T follicular helper cell (primary cell): ENCODE measurements at regions not wholly inside any gene's neighbourhood (a gene's known extent, or its start where the extent isn't known, plus 50 kb on each side); places are given as distances from the start of the nearest gene placed in this dataset.
"Not testable (repeated sequence)": the region's sequence is repeated elsewhere in the genome, so short reads cannot be mapped to it uniquely, and the experiment has no call there.

ENCODE experiments used
- DNase-seq: peaks from one replicate; pipeline ENCODE4 v3.0.0-alpha.2; 2020; ENCODE audit warnings: low read depth

GRCh38 chr4:15337168-15337657 is 90.6 kb upstream of the C1QTNF7 start:
- not testable (repeated sequence) for DNase-seq

- DNase-seq: no peak
These were observed 88.1 kb upstream of the C1QTNF7 start for GRCh38 chr4:15339737-15340136.

- no peak for DNase-seq
These were observed 87.5 kb upstream of the C1QTNF7 start for GRCh38 chr4:15340332-15340731.

GRCh38 chr4:15340902-15341732 is 86.7 kb upstream of the C1QTNF7 start:
- no peak for DNase-seq

DNA sequence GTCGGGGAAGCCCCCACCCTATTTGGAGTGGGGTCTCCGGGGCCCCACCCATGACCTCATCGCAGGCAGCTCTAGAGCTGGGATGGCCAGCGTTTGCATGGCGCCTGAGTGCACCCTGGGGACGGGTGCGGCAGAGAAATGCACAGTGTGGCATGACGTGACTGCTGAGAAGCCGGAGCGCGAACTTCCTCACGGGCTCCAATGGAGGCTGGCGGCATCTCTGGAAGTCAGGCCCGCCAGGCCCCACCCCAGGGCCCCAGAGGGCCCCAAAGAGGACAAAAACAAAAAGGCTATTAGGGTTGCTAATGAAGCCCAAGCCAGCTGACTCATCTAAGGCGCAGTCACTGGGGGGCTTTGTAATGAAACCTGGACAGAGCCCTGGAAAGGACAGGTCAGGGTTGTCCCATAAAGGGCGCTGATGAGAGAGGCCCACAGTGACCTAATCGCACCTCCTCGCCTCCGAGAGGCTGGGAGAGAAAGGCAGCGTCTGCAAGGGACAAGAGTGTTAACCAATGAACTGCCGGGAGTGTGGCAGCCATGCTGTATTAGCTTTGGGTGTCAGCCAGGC is 86.0 kb upstream of the C1QTNF7 start:
- DNase-seq: no peak

- DNase-seq: no peak
These were observed 84.8 kb upstream of the C1QTNF7 start for GRCh38 chr4:15343000-15343399.

GRCh38 chr4:15343581-15343980 is 84.3 kb upstream of the C1QTNF7 start:
- DNase-seq: no peak

GRCh38 chr4:15344041-15344440 is 83.8 kb upstream of the C1QTNF7 start:
- DNase-seq: no peak

DNA sequence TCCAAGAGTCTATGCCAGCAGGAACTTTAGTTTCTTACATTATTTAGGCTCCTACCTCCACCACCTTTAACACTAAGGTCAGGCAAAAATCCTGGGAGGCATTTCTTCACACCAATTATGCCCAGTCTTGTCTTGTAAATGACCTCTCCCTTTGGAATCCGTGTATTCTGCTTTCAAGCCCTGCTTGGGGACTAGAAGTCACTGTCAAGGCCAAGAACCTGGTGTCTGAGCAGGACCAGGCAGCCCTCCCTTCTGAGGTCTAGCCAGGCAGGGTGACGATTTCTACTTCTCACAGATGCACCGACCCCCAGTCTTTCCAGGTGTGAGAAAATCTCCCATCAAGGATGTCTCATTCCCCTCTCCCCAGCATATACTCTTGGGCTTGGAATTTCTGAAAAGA is 82.7 kb upstream of the C1QTNF7 start:
- no peak for DNase-seq

GRCh38 chr4:15348236-15348635 is 79.6 kb upstream of the C1QTNF7 start:
- DNase-seq: no peak

DNA sequence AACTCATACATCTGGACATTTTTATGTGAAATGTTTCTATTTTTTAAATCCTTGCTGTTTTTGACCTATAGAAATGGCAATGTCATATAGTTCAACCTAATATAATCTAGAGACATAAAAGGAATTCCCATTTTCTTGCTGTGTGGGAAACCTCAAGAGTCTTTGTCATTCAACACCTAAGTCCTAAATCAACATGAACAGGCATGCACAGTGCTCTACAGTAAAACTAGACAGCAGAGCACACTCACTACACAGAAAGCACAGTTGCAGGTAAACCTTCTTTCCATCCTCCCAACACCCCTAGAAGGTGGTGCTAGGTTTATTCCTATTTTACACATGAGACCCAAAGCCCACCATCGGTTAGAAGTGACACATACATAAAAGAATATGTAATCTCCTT is 79.1 kb upstream of the C1QTNF7 start:
- no peak for DNase-seq

DNA sequence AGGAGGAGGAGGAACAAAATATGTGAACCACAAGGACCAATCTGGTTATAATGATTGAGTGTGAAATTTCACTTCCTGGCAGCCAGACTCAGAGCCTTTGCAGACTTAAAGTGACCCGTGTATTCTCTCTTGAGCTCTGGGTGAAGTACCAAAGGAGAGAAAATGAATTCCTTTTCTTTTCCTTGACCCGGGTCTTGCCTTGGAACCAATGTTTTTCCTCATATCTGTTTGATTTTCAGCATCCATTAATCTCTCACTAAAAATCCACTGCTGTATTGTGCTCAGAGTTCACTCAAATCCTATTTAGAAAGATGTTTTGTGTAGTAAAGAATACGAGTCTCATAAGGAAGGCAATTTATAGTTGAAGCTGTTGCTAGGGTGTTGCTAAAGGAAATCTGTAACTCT is 78.3 kb upstream of the C1QTNF7 start:
- DNase-seq: no peak

DNA sequence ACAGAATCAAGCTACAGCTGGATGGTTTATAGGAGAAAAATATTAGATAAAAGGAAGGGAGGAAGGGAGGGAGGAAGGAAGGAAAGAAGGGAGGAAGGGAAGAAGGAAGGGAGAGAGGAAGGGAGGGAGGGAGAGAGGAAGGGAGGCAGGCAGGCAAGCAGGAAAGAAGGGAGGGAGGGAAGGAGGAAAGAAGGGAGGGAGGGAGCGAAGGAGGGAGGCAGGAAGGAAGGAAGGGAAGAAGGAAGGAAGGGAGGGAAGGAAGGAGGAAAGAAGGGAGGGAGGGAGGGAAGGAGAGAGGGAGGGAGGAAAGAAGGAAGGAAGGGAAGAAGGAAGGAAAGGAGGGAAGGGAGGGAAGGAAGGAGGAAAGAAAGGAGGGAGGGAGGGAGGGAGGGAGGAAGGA is 77.9 kb upstream of the C1QTNF7 start:
- no peak for DNase-seq

DNA sequence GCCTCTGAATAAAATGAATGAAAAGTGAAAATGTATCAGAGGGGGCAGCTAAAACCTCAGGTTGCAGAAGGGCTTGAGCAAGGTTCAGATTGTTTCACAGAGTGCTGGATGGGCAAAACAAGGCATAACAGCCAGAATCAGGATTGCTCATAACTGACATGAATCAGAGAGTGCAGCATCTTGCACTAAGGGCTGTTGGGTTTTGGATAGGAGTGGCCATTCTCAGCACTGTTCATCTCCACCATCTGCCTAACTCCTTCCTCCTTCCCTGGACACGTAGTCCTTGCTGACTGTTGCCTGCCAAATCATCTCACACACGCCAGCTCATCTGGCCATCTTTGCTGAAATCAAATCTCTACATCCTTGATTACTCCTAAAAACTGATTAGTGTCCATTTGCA is 75.3 kb upstream of the C1QTNF7 start:
- DNase-seq: no peak

DNA sequence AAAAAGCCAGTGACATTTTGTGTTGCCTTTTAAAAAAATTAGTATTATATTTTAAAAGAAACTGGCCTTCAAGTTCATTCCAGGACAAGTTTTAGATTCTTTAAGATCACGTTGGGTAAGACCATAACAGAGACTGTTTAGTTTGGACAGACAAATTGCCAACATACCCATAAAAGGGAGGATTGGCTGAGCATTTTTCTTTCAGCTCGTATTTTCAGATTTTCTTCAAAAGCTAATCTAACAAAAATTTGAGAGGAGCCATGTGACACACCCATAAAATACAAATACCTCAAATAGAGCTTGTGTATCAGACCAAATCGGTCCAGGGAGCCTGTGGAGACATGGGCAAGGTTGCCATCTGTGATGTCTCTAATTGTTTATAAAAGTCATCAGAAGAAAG is 74.6 kb upstream of the C1QTNF7 start:
- DNase-seq: no peak

DNA sequence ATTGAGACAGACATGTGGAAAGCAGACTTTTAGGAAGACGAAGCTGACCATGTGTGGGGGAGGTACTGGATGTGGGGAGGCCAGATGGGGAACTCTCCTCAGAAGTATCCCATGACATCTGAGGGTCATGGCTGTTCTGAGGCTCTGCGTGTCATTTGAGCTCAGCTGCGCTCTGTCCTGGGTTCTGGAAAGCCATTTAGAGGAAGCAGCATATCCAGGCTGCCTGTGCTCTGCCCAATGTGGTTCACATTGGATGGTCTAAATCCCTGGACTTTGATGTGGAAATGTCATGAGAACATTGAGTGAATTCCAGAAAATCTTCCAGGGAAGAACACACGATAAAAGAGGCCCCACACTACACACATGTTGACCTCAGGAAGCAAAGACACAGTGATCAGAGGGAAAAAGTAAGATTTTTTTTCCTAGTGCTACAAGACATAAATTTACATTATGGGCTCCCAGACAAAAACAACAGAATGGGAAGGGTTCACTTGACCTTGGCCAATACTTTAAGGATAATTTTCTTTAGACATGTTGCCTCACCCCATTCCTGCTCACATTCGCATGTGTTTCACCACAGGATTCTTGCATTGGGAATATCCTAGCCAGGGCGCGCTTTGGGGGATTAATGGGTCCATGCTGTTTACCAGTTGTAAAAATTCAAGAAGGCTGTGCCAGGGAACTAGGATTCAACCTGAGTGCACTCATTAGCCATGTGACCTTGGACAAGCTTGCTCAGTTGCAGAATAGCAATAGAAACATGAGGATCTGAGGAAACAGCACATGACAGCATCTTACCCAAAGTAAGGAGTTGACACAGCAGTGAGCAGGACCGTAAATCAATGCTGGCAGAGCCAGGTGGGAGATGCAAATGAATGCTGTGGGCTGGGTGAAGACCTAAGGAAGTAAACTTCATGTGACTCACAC is 73.2 kb upstream of the C1QTNF7 start:
- no peak for DNase-seq

- no peak for DNase-seq
These were observed 66.3 kb upstream of the C1QTNF7 start for GRCh38 chr4:15361529-15361928.

DNA sequence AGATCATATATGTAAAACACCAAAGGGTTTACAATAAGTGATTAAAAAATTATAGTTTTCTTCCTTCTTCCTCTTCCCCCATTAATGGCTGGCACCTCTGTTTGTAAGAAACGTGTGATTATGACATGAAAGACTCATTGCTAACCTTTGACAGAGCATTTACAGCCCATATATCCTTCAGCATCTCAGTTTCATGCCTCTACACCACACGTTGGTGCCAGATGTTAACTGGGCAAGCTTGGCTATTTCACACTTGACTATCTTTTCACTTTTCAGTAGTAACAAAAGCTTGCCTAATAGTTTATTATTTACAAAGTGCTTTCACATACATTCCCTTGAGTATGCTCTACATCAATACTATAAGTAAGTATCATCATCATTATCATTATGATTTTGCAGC is 65.3 kb upstream of the C1QTNF7 start:
- DNase-seq: no peak

DNA sequence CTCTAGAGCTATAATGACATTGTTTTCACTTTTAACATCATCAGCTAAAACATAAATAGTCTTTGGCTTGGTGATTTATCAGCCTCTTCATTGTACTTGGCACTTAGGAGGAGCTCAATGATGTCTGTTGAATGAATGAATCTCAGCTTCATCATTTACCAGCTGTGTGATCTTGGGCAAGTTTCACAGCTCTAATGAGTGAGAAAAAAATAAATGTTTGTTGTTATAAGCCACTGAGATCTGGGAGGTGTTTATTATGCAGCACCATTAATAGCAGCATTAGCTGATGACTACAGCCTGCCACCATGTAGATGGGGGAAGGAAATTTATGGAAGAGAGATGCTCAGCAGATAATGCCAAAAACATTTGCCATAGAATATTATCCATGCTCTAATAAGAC is 63.6 kb upstream of the C1QTNF7 start:
- no peak for DNase-seq

GRCh38 chr4:15365641-15366040 is 62.2 kb upstream of the C1QTNF7 start:
- no peak for DNase-seq

- no peak for DNase-seq
These were observed 61.1 kb upstream of the C1QTNF7 start for GRCh38 chr4:15366721-15367120.

- DNase-seq: no peak
These were observed 59.0 kb upstream of the C1QTNF7 start for GRCh38 chr4:15368856-15369255.

- DNase-seq: no peak
These were observed 57.5 kb upstream of the C1QTNF7 start for GRCh38 chr4:15370296-15370695.
